ENCODE measurements at regions not wholly inside any gene's neighbourhood (a gene's known extent, or its start where the extent isn't known, plus 50 kb on each side); places are given as distances from the start of the nearest gene placed in this dataset.

DNA sequence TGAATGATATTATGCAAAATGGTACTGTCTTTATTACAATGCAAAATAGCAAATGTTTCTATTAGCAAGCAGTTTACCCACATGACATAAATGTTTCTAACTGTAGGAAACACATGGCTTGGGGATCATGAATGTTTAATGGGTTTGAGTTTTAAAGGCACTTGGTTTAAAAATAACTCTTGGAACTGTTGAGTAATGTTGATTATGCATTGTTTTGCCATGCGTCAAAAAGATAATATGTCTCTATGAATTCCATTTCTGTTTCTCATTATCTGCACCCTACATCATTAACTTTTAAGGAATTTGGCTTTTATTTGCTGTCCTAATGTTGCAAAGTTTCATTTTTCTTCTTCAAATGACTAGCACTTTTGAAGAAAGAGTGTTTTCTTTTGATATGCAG is 1355.5 kb downstream of the SUCLG1 start:
- TF ChIP-seq CTCF (IDR thresholded peaks at IDR 0.05) (no peak), POLR2AphosphoS5 (IDR thresholded peaks at IDR 0.05; ENCODE audit: low read depth, low read length) (no peak)
- TF ChIP-seq, protein P1, sequence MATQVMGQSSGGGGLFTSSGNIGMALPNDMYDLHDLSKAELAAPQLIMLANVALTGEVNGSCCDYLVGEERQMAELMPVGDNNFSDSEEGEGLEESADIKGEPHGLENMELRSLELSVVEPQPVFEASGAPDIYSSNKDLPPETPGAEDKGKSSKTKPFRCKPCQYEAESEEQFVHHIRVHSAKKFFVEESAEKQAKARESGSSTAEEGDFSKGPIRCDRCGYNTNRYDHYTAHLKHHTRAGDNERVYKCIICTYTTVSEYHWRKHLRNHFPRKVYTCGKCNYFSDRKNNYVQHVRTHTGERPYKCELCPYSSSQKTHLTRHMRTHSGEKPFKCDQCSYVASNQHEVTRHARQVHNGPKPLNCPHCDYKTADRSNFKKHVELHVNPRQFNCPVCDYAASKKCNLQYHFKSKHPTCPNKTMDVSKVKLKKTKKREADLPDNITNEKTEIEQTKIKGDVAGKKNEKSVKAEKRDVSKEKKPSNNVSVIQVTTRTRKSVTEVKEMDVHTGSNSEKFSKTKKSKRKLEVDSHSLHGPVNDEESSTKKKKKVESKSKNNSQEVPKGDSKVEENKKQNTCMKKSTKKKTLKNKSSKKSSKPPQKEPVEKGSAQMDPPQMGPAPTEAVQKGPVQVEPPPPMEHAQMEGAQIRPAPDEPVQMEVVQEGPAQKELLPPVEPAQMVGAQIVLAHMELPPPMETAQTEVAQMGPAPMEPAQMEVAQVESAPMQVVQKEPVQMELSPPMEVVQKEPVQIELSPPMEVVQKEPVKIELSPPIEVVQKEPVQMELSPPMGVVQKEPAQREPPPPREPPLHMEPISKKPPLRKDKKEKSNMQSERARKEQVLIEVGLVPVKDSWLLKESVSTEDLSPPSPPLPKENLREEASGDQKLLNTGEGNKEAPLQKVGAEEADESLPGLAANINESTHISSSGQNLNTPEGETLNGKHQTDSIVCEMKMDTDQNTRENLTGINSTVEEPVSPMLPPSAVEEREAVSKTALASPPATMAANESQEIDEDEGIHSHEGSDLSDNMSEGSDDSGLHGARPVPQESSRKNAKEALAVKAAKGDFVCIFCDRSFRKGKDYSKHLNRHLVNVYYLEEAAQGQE (IDR thresholded peaks at IDR 0.05; ENCODE audit: insufficient read depth in 1 of 2, low read depth in 2 of 2, low read length in 1 of 2) = no peak

Measured in Panc1 (cell line).